Ectodermal cell (in vitro differentiated cells): ENCODE measurements at regions not wholly inside any gene's neighbourhood (a gene's known extent, or its start where the extent isn't known, plus 50 kb on each side); places are given as distances from the start of the nearest gene placed in this dataset.

Experiments
- H3K27ac ChIP-seq: 2 replicates; pipeline ENCODE4 v1.7.0; 2013; ENCODE audit warnings: mild to moderate bottlenecking, low read depth, low read length; ENCODE audit not compliant: insufficient read depth, poor library complexity, severe bottlenecking
- H3K27me3 ChIP-seq: 2 replicates; pipeline ENCODE4 v1.7.0; 2013; ENCODE audit warnings: mild to moderate bottlenecking, low read length; ENCODE audit not compliant: insufficient read depth, control insufficient read depth, poor library complexity, severe bottlenecking
- H3K36me3 ChIP-seq: one replicate; pipeline ENCODE4 v1.7.0; 2013; ENCODE audit warnings: low read length; ENCODE audit not compliant: control insufficient read depth, insufficient read depth
- H3K4me1 ChIP-seq: one replicate; pipeline ENCODE4 v1.7.0; 2013; ENCODE audit warnings: low read length; ENCODE audit not compliant: control insufficient read depth, insufficient read depth
- H3K4me3 ChIP-seq: 2 replicates; pipeline ENCODE4 v1.7.0; 2013; ENCODE audit warnings: low read depth, low read length, control low read depth; ENCODE audit not compliant: insufficient read depth
- H3K9me3 ChIP-seq: 2 replicates; pipeline ENCODE4 v1.7.0; 2013; ENCODE audit warnings: mild to moderate bottlenecking, low read length, moderate library complexity; ENCODE audit not compliant: control insufficient read depth
- WGBS, 2 experiments: methylation state at CpG; one replicate each; pipeline ENCODE4 v1.1.7; 2013; ENCODE audit warnings: missing lambda C conversion rate in 2 of 2; 5-methylcytosine and 5-hydroxymethylcytosine counted together

DNA sequence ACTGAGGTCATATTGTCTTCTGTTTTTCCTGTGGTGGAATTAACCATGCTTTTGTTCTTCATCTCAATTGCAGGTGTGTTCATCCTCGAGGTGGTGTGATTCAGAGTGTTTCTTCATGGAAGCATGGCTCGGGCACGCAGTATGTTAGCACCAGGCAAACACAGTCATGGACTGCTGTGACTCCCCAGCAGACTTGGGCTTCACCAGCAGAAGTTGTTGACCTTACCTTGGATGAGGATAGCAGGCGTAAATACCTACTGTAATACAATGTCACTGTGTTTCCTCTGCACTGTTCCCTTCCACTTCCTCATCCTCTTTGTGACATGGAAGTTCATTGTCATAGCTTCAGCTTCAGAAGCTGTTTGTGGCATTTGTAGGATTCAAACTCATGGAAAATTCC is 158.7 kb downstream of the HAUS1 start:
- peaks cover 3% of the 10 kb centered on the region for H3K36me3 ChIP-seq
- H3K9me3 ChIP-seq: no peaks in the 10 kb centered on the region
- H3K27me3 ChIP-seq: no peaks in the 10 kb centered on the region
- H3K4me3 ChIP-seq: no peak overlapping the region
- 93 to 96% methylated on average over 4 of the region's 4 CpGs for WGBS, 2 experiments
- peaks cover 7% of the 10 kb centered on the region for H3K4me1 ChIP-seq
- no peak overlapping the region for H3K27ac ChIP-seq

DNA sequence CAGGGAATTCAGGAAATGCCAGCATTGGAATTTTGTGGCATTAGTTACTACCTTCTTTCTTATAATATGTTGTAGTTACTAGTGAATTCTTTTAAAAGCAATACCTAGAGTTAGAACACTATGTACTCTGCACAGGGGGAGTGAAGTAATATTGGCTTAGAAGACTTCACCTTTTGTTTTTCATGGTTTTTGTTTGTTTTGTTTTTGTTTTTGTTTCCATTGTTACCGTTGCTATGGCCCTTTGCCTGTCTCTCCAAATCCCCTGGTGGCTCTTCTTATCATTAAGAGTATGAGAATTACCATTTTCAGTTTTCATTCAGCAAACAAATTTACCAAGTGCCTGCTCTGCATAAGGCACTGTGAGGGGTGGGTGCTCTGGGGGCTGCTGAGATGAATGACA is 160.1 kb downstream of the HAUS1 start:
- Histone ChIP-seq H3K27me3 (no peaks in the 10 kb centered on the region), H3K4me3 (no peak overlapping the region), H3K4me1 (peaks cover 7% of the 10 kb centered on the region), H3K9me3 (no peaks in the 10 kb centered on the region), H3K36me3 (peaks cover 3% of the 10 kb centered on the region), H3K27ac (peak overlapping the region; percentile 87)
- WGBS, 2 experiments: 20 to 67% methylated on average over 1 of the region's 1 CpG

DNA sequence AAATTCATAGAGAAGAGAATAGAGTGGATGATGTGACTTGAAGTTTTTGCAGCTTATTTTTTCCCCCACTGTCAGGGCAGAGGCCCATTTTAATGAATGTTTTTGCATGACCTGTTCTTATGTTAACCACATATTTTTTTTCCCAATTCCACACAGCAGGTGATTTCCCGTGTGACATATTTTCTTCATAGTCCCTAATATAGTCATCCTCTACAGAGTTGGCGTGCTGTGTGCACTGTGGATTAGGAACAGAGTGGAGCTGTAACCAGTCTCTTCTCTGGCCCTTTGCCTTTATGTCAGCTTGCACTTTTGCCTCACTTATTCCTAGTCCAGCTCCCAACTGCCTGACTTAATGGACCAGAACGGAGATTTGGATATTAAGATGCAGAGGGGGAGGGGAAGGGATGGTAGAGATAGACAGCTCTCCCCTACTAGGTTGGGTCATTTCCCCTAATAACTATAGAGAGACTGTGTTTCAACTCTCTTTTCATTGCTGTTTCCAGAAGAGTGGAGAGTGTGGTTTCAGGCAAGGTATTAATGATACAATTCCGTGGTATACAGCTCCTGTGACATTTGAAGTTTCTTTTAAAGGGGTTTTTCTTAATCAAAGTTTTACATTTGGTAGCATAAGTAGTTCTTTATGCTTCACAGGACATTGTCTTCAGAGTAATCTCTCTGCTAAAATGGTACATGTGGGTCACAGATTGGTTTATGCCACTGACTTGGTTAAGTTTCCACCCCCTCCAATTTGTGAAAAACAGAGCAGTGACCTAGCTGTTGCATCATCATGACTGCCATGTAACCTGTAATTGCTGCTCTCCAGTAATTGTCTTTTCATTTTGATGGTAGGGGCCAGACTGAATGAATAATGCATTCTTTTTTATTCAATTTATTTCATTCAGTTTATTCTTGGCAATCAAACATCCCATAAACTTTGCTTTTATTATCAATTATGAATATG is 161.3 kb downstream of the HAUS1 start:
- no peaks in the 10 kb centered on the region for H3K9me3 ChIP-seq
- 85 to 89% methylated on average over 4 of the region's 4 CpGs for WGBS, 2 experiments

DNA sequence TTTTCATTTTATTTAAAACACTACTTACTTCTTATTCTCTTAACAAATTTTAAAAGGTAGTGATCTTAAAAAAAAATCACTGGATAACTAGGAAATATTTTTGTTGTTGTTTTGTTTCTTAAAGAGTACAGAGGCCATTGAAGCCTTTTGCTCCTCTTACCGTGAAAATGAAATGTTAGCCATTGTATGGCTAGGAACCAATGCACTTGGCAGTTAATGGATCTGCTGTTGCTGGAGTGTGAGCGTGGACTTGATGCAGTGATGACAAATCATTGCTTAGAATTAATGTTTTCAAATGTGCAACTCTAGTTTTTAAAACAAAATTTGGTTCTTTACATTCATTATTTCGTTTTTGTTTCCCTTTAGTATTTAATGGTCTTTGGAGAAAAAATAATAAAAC is 162.3 kb downstream of the HAUS1 start:
- no peaks in the 10 kb centered on the region for H3K9me3 ChIP-seq
- peaks cover 7% of the 10 kb centered on the region for H3K4me1 ChIP-seq
- no peak overlapping the region for H3K27ac ChIP-seq
- H3K36me3 ChIP-seq: peaks cover 3% of the 10 kb centered on the region
- no peak overlapping the region for H3K4me3 ChIP-seq
- no peaks in the 10 kb centered on the region for H3K27me3 ChIP-seq
- WGBS, 2 experiments: 89 to 98% methylated on average over 2 of the region's 3 CpGs

More for the DNA sequence above, 161.3 kb downstream of the HAUS1 start:
- no peaks in the 10 kb centered on the region for H3K27me3 ChIP-seq
- H3K4me1 ChIP-seq: peaks cover 7% of the 10 kb centered on the region
- peaks cover 3% of the 10 kb centered on the region for H3K36me3 ChIP-seq
- H3K27ac ChIP-seq: no peak overlapping the region
- no peak overlapping the region for H3K4me3 ChIP-seq

DNA sequence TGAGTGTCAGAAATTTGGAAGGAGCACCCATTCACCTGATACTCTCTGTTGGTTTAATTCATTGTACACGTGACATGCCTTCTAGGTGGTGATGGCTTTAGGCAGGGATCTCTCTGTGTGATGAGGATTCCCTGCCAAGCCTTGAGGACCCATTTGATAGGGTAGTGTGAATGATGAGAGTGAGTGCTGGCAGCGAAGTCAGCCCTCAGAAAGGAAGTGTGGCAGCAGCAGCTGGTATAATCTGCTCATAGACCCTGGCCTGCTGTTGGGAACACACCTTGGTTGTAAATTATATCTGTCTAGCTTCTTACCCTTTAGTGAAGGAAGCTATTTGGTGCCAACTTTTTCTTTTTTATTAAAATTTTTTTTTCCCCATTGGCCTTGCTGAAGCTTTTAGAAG is 164.5 kb downstream of the HAUS1 start:
- Histone ChIP-seq H3K9me3 (no peaks in the 10 kb centered on the region), H3K4me3 (no peak overlapping the region), H3K27ac (no peak overlapping the region), H3K36me3 (no peaks in the 10 kb centered on the region), H3K4me1 (peaks cover 5% of the 10 kb centered on the region), H3K27me3 (no peaks in the 10 kb centered on the region)
- 89 to 93% methylated on average over 2 of the region's 2 CpGs for WGBS, 2 experiments

DNA sequence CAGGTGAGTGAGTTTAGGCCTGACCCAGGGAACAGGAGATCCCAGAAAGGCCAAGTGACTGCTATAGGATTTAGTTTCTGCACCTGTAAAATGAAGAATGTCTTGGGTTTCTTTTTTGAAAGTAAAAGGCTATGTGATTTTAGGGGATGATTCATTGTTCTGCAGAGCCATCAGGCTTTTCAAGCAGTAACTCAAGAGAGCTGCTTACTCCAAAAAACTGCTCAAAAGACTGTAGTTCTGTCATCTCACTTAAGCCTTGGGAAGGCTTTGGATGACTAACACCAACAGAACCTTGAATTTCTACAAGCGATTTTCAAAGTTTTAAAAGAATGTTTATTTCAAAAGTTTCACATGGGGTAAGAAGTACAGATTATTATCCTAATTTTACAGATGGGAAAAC is 165.1 kb downstream of the HAUS1 start:
- peaks cover 2% of the 10 kb centered on the region for H3K4me1 ChIP-seq
- no peaks in the 10 kb centered on the region for H3K9me3 ChIP-seq
- no peaks in the 10 kb centered on the region for H3K27me3 ChIP-seq
- 86 to 100% methylated on average over 1 of the region's 1 CpG for WGBS, 2 experiments
- H3K36me3 ChIP-seq: no peaks in the 10 kb centered on the region
- H3K27ac ChIP-seq: no peak overlapping the region
- no peak overlapping the region for H3K4me3 ChIP-seq

DNA sequence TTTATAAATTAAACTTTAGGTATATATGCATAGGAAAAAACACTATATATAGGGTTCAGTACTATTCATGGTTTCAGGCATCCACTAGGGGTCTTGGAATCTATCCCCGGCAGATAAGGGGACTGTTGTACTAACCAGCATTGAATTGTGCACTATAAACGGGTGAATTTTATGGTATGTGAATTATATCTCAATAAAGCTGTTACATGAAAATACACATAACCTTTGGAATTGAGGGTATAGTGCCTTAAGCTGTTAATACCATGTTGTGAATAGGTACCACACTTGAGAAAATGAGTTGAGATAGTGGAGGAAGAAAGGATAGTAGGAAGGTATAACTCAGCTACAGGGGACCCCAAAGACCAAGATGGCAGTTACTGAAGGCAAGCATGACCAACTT is 167.3 kb downstream of the HAUS1 start:
- H3K4me3 ChIP-seq: no peak overlapping the region
- no peaks in the 10 kb centered on the region for H3K36me3 ChIP-seq
- no peaks in the 10 kb centered on the region for H3K4me1 ChIP-seq
- H3K27me3 ChIP-seq: no peaks in the 10 kb centered on the region
- 89 to 100% methylated on average over 1 to 2 of the region's 2 CpGs for WGBS, 2 experiments
- no peaks in the 10 kb centered on the region for H3K9me3 ChIP-seq
- H3K27ac ChIP-seq: no peak overlapping the region

DNA sequence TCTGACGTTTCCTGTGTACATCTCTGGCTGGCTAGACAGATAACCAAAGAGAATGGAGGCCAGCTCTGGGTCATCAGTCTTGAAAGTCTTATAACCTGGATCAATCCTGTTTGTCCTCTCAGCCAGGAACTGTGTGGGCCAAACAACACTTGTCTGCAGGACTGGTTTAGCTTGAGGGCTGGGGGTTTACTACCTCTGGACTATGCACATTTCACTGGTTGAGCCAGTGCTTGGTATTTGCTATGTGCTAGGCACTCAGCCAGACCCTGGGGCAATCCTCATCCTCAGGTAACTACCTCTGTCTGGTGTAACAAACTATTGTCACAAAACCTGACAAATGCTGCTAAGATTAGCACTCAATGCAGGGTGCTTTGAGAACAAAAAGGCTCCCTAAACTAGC is 169.7 kb downstream of the HAUS1 start:
- no peak overlapping the region for H3K4me3 ChIP-seq
- H3K4me1 ChIP-seq: no peaks in the 10 kb centered on the region
- no peaks in the 10 kb centered on the region for H3K27me3 ChIP-seq
- no peaks in the 10 kb centered on the region for H3K9me3 ChIP-seq
- no peak overlapping the region for H3K27ac ChIP-seq
- H3K36me3 ChIP-seq: no peaks in the 10 kb centered on the region
- WGBS, 2 experiments: 88 to 89% methylated on average over 1 of the region's 1 CpG

DNA sequence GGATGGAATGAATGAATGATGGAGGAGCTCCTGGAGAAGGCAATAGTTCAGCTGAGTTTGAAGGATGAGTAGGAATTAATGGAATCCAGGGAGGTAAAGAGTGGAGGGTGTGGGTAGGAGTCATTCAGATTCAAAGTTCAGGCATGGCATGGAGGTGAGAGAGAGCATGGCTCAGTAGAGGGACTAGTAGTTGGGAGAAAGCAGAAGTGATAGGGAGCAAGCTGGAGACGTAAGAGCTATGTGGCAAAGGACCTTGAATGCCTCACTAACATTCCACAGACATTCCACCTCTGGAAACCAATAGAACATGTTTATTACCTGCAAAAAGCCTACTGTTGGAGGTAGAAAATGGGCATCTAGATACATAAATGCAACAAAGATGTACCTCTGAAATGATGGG is 170.1 kb downstream of the HAUS1 start:
- Histone ChIP-seq H3K36me3 (no peaks in the 10 kb centered on the region), H3K4me3 (no peak overlapping the region), H3K9me3 (no peaks in the 10 kb centered on the region), H3K4me1 (no peaks in the 10 kb centered on the region), H3K27me3 (no peaks in the 10 kb centered on the region), H3K27ac (no peak overlapping the region)
- 100% methylated on average over 1 of the region's 1 CpG; no CpG with 5 or more reads in 1 of the 2 experiments for WGBS, 2 experiments

DNA sequence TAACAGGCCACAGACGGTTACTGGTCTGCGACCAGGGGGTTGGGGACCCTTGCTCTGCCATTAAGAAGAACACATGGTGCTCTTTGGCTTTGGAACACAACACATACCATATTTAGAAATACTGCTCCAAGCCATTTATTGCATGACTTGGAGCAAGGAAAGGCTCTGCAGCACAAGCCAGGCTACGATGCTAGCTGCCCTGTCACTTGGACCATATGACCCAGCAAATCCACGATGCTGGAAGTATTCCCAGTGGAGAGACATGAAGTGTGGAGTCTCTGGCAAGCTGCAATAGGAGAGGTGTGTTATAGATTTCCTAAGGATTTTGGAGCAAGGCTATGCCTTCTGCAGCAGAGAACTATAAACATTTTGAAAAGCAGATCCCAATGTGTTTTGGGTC is 171.2 kb downstream of the HAUS1 start:
- Histone ChIP-seq H3K36me3 (no peaks in the 10 kb centered on the region), H3K4me3 (no peak overlapping the region), H3K9me3 (no peaks in the 10 kb centered on the region), H3K4me1 (no peaks in the 10 kb centered on the region), H3K27me3 (no peaks in the 10 kb centered on the region), H3K27ac (no peak overlapping the region)
- 85 to 88% methylated on average over 4 of the region's 4 CpGs for WGBS, 2 experiments
